ENCODE measurements at regions not wholly inside any gene's neighbourhood (a gene's known extent, or its start where the extent isn't known, plus 50 kb on each side); places are given as distances from the start of the nearest gene placed in this dataset.
"Not testable (repeated sequence)": the region's sequence is repeated elsewhere in the genome, so short reads cannot be mapped to it uniquely, and the experiment has no call there.

DNA sequence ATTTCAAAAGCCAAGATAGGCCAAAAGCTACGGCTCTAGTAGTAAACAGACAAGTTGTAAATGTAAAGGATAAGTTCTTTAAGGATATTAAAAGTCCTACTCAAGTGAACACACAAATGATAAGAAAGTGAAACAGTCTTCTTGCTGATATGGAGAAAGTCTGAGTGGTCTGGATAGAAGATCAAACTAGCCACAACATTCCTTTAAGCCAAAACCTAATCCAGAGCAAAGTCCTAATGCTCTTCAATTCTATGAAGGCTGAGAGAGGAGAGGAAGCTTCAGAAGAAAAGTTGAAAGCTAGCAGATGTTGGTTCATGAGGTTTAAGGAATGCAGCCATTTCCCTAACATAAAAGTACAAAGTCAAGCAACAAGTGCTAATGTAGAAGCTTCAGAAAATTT, 111.7 kb upstream of the ZEB2 start:
- no peak for DNase-seq

- peak; percentile 29 for DNase-seq
Measured at GRCh38 chr2:144630459-144631215, 110.7 kb upstream of the ZEB2 start.

GRCh38 chr2:144629935-144630334, 110.0 kb upstream of the ZEB2 start:
- DNase-seq, result no peak

- no peak for DNase-seq
Measured at GRCh38 chr2:144628566-144628965, 108.6 kb upstream of the ZEB2 start.

GRCh38 chr2:144625626-144626025, 105.7 kb upstream of the ZEB2 start:
- DNase-seq, result no peak

DNA sequence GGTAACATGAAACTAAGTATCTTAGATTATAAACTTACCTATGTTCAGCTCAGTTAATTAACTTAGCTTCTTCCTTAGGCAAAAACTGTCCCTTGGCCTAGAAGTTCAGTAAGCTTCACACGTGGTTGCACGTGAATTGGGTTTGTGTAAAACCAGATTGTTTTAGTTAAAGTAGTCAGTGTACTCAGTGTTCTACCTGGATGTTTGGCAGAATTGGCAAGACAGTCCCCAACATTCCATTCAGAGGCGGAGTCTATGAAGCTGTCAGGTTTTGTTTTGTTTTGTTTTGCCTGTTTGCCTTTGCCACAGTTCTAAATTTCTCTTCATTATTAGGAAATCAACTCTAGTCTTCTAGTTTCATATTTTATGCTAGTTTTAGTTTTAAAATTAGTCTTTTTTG, 105.3 kb upstream of the ZEB2 start:
- no peak for DNase-seq

- DNase-seq, result no peak
Measured at GRCh38 chr2:144624451-144624850, 104.5 kb upstream of the ZEB2 start.

DNA sequence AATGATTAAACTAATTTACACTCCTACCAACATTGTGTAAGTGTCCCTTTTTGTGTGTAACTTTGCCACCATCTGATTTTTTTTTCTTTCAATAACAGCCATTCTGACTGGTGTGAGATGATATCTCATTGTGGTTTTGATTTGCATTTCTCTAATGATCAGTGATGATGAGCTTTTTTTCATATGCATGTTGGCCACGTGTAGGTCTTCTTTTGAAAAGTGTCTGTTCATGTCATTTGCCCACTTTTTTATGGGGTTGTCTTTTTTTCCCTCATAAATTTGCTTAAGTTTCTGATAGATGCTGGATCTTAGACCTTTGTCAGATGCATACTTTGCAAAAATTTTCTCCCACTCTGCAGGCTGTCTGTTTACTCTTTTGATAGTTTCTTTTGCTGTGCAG, 102.5 kb upstream of the ZEB2 start:
- not testable (repeated sequence) for DNase-seq

DNA sequence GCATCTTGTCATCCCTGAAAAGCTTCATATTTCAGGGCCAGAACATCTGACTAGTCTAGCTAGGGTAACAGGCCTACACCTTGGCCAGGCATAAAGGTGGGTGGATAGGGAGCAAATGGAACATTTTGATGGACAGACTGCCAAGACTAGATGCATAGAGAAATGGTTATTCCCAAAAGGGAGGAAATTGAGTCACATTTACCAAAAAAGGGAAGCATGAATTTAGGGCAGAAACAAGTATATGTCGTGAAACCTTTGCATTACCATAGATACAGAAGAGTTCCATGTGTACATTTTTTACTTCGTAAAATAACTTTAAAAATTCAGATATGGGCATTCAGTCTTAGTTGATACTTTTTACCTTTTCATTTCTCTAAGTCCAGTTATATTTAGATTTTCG, 101.3 kb upstream of the ZEB2 start:
- DNase-seq, result no peak

DNA sequence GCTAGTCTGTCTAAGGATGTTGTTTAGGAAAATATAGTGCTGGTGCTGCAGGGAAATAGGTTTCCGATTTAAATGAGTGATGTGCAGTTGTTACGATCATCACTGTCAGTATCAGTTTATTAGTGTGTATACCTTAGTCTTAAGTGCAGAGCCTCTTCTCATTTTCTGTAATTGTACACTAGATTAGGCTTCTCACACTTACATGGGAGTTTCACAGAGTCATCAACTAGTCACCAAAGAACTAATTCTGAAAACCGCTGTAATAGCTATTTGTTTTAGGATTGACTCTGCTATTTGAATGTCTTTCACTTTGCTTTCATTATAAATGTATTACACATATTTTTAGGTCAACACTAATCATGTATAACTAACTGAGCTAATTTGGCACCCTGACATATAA, 99.8 kb upstream of the ZEB2 start:
- DNase-seq, result peak; percentile 34

DNA sequence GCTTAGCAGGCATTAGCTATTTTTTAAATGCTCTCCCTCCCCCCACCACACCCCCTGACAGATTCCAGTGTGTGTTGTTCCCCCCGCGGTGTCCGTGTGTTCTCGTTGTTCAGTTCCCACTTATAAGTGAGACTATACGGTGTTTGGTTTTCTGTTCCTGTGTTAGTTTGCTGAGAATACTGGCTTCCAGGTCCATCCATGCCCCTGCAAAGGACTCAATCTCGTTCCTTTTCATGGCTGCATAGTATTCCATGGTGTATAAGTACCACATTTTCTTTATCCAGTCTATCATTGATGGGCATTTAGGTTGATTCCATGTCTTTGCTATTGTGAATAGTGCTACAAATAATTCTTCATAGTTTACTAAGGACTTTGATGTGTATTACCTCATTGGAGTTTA, 97.3 kb upstream of the ZEB2 start:
- not testable (repeated sequence) for DNase-seq

GRCh38 chr2:144615866-144616565, 96.1 kb upstream of the ZEB2 start:
- no peak for DNase-seq

- no peak for DNase-seq
Measured at GRCh38 chr2:144607891-144608521, 88.1 kb upstream of the ZEB2 start.

- no peak for DNase-seq
Measured at GRCh38 chr2:144607099-144607498, 87.2 kb upstream of the ZEB2 start.

DNA sequence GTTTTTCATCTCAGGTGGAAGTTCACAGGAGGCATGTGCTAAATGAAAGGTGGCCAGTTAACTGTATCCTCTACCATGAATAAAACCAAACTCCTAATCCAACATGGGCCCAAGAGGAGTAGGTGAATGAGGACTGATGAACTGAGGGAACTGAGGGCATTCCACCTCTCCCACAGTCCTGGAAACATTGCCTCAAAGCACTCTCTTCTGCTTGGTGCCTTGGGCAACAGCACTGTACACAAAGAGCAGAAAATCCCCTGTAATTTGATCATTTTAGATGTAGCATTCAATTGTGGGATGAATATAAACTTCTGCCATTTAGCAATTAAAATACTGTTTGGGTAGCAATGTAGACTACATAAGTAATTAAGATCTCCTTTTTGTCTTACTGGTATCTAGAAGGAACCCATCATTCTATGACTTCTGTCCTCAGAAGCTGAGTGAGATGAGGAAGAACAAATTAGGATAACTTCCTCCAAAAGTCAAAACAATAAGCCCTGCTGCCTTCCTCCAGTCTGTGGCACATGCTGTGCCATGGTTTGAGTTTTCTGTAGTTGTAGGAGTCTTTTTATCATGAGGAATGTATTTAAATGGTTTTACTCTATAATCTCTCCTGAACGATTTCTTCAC, 86.7 kb upstream of the ZEB2 start:
- DNase-seq, result no peak

- no peak for DNase-seq
Measured at GRCh38 chr2:144605231-144605840, 85.4 kb upstream of the ZEB2 start.

DNA sequence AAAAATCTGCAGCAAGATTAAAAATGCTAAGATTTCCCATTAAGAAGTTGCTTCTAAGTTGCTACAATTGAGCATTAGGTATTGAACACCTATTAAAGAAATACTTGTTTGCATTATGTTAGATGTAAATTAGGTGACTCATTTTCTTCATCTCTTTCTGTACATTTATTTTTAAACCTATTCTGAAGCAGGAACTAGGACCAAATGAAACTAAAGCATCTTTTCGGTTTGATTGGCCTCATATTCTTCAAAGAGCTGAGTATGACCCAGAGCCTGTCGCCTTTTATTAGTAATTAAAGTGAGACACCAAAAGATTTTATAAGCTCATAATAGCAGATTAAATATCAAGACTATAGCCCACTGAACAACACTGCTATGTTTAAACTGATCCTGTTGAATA, 83.4 kb upstream of the ZEB2 start:
- DNase-seq, result no peak

GRCh38 chr2:144598906-144599305, 79.0 kb upstream of the ZEB2 start:
- no peak for DNase-seq

DNA sequence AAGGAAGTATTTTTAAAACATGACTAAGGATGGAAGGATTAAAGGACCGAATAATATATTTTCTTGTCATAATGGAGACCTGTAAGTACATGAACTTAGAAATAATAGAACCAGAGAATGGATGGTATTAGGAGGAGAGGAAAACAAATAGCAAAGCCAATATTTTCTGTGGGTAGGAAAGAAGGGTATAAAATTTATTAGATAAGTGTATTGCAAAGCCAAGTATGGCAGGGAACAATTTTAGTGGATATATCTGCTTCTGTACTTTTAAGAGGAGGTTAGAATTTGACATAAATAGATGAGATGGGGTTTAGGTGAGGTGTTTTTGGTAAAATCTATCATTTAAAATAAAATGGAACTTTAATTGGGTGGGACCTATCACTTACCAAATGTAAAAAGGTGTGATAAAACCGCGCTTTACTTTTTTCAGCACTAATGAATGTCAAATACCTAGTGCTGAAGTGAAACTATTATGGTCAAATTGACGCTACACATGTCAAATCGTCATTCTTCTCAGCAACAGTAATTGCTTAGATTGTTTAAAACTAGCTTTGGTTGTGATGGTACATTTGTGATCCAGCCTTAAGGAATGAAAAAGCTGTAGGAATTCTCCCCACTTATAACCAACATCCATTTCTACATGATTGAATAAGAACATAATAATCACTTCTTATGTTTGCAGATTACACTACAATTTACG, 78.1 kb upstream of the ZEB2 start:
- no peak for DNase-seq

GRCh38 chr2:144597388-144597787, 77.5 kb upstream of the ZEB2 start:
- no peak for DNase-seq

DNA sequence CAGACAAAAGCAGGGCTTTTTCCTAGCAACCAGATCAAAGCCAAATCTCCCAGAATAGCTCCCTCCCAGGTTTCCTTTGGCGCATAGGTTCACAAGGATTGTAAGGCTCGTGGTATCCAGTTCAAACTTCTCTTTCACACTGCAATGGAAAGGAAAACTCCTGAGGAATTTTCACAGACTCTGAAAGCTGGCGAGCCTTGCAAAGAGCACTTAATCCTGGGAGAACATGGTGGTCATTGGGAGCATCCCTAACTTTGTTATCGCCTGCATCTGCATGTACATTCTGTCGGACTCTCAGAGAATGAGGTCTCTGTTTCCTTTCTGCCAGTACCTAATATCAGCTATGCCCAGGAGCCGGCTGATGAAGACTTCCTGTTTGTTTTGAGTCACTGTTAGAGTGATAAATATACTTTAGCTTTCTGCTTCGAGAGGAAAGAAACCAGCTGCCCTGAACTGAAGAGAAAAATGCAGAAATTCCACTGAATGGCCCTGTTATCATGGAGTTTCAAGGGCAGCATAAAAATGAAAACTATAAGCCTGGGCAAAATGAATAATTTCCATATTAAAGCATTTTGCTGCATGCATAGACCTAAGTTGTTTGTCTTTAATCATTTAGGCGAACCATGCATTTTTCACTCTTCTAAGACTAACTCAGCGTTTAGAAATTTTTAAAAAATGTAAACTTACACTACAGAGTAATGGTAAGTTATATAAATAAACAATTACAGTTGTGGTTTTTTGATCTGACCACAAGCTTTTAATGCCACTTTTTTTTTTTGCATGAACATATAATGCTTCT, 76.4 kb upstream of the ZEB2 start:
- DNase-seq, result peak; percentile 39

- no peak for DNase-seq
Measured at GRCh38 chr2:144595686-144596072, 75.8 kb upstream of the ZEB2 start.
